NOMO-1 treated with dmso at 0.1 percent for 144 hours (cell line): ENCODE measurements at regions not wholly inside any gene's neighbourhood (a gene's known extent, or its start where the extent isn't known, plus 50 kb on each side); places are given as distances from the start of the nearest gene placed in this dataset.

ENCODE experiments used
- DNase-seq: peaks from one replicate; lab custom pipeline; 2025; ENCODE audit not compliant: unreplicated experiment; lab: John Stamatoyannopoulos, UW

GRCh38 chr9:118990949-118991348 lies 378.3 kb downstream of the BRINP1 start:
- no peak for DNase-seq

- DNase-seq = no peak
Measured at GRCh38 chr9:118991366-118992285, 377.6 kb downstream of the BRINP1 start.

GRCh38 chr9:118992813-118993794 lies 376.1 kb downstream of the BRINP1 start:
- DNase-seq = no peak

- DNase-seq = no peak
Measured at GRCh38 chr9:118993965-118994364, 375.3 kb downstream of the BRINP1 start.

- DNase-seq = no peak
Measured at GRCh38 chr9:119002491-119002890, 366.7 kb downstream of the BRINP1 start.

- DNase-seq = no peak
Measured at GRCh38 chr9:119003201-119003611, 366.0 kb downstream of the BRINP1 start.

GRCh38 chr9:119003882-119004617 lies 365.2 kb downstream of the BRINP1 start:
- DNase-seq = no peak

GRCh38 chr9:119004618-119004990 lies 364.6 kb downstream of the BRINP1 start:
- DNase-seq = no peak

- DNase-seq = no peak
Measured at GRCh38 chr9:119005162-119005561, 364.1 kb downstream of the BRINP1 start.

GRCh38 chr9:119009249-119009648 lies 360.0 kb downstream of the BRINP1 start:
- DNase-seq = no peak

- DNase-seq = no peak
Measured at GRCh38 chr9:119020284-119020683, 349.0 kb downstream of the BRINP1 start.

- DNase-seq = no peak
Measured at GRCh38 chr9:119020730-119021333, 348.4 kb downstream of the BRINP1 start.

GRCh38 chr9:119026120-119026519 lies 343.1 kb downstream of the BRINP1 start:
- DNase-seq = no peak

- no peak for DNase-seq
Measured at GRCh38 chr9:119027901-119028699, 341.1 kb downstream of the BRINP1 start.

GRCh38 chr9:119029886-119030285 lies 339.3 kb downstream of the BRINP1 start:
- no peak for DNase-seq

- DNase-seq = no peak
Measured at GRCh38 chr9:119033596-119033995, 335.6 kb downstream of the BRINP1 start.

GRCh38 chr9:119036969-119037368 lies 332.3 kb downstream of the BRINP1 start:
- no peak for DNase-seq

- DNase-seq = no peak
Measured at GRCh38 chr9:119043996-119044395, 325.2 kb downstream of the BRINP1 start.

GRCh38 chr9:119044806-119045205 lies 324.4 kb downstream of the BRINP1 start:
- no peak for DNase-seq
